ENCODE measurements at regions not wholly inside any gene's neighbourhood (a gene's known extent, or its start where the extent isn't known, plus 50 kb on each side); places are given as distances from the start of the nearest gene placed in this dataset.

- no peak for TF ChIP-seq CTCF (IDR thresholded peaks at IDR 0.05; ENCODE audit: borderline replicate concordance, extremely low read depth, low read length, poor library complexity, severe bottlenecking)
- no peak for TF ChIP-seq EZH2 (IDR thresholded peaks at IDR 0.05; ENCODE audit: borderline replicate concordance, low read depth, low read length, severe bottlenecking)
Measured at GRCh38 chr6:21981235-21981833, 315.5 kb downstream of the PRL start.
